ENCODE measurements at regions not wholly inside any gene's neighbourhood (a gene's known extent, or its start where the extent isn't known, plus 50 kb on each side); places are given as distances from the start of the nearest gene placed in this dataset.

DNA sequence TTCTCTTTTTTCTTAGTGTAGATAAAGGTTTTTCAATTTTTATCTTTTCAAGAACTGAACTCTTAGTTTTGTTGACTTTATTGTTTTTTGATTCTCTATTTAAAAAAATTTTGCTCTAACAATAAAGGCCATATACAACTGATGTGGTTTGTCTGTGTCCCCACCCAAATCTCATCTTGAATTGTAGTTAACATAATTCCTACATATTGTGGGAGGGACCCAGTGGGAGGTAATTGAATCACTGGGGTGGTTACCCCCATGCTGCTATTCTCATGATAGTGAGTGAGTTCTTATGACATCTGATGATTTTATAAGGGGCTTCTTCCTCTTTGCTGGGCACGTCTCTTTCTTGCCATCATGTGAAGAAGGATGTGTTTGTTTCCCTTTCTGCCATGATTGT is 199.8 kb downstream of the DHX35 start:
- no peak for DNase-seq

DNA sequence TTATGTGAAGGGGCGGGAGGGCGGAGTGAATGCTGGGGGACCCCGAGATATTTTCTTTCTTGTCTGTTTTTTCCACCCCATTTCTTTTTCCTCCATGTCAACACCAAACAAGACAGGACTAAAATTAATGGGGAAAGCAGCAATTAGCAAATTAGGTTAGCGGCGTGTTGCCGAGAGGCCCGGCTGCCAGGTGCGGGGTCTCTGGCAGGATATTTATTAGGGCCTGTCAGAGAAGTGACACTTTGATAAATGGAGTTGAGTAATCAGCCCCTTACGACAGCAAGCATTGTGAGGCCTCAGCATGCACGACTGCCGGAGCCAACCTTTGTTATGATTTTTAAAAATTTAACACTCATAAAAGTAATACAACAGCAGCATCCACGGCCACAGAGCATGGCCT is 193.8 kb downstream of the DHX35 start:
- DNase-seq = no peak

DNA sequence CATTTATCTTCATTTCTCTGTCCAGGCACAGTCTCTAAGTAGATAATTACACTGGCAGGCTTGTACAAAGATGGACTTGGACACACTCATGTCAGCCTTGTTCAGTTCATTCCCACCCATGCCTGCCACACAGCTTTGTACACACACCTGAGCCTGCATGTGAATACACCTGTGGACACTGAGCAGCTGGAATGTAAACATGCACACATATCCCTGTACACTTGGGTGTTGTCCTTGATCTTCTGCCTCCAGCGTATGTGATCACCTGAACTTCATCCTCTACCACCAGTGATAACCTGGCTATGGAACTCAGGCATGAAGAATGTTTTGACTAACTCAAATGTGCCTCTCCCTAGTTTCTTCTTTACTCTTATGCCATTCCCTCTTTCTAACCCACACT is 190.6 kb downstream of the DHX35 start:
- DNase-seq = no peak

DNA sequence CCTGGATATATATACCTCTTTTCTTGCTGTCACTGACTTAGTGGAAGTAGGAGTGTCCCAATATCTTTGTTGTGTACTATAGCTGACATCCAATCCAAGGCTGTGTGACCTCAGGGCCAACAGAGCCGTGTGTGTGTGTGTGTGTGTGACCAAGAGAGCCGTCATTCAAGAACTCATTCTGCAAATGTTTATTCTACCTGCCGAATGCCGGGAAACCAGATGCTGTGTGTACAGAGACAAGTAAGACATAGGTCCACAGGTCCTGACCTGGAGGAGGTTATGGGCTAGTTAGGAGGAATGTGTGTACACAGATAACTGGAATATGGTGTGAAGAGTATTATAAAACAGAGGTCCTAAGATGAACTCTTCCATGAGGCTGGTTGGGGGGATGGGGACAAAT is 190.0 kb downstream of the DHX35 start:
- no peak for DNase-seq

DNA sequence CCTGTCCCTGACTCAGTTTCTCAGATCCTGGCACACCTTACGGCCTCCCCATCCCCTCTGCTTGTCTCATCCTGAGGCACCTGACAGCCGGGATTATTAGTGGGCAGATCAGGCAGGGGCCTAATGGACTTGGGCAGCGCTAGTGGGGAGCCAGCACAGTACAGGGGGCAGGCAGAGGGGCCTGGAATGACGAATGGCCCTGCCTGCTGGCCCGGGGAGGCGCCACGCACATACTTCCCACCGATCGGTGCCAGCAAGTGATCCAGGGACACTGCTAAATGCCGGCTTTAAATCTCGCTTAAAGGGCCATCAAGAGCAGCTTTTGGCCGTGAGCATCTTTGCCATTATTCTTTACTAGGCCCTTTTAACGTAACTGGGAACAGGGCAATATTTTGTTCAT is 188.4 kb downstream of the DHX35 start:
- no peak for DNase-seq

DNA sequence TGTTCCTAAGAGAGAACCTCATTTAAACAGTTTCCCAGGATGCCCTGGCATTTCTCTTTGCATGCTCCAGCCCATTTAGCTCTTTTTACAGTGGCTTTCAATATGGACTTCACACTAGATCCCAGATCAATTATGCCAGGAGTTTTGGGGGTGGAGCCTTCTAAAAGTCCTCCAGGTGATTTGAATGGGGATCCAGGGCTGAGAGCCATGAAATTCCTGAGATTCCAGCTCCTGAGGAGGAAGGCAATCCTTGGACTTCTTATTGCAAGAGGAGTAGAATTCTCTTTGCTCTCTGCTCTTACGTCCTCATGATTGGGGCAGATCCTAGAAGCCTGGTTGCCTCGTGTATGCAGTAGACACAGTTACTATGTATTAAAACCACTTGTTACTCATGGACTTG is 184.2 kb downstream of the DHX35 start:
- DNase-seq = no peak

DNA sequence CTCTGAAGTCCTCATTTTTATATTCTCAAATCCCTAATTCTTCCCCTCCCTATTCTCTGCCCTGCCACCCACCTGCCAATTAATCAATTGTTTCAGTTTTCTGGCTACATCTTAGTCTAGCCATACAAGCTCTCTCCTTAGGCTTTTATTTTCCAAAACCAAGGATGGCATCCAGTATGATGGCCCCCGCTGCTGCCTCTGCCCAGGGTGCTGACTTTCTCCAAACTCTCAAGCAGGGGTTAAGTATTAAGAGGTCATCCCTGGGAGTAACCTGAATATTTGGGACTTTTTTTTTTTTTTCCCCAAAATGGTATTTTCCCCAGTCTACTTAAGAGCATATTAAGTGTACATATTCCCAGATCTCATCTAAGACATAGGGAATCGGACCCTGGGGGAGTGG is 183.8 kb downstream of the DHX35 start:
- no peak for DNase-seq

DNA sequence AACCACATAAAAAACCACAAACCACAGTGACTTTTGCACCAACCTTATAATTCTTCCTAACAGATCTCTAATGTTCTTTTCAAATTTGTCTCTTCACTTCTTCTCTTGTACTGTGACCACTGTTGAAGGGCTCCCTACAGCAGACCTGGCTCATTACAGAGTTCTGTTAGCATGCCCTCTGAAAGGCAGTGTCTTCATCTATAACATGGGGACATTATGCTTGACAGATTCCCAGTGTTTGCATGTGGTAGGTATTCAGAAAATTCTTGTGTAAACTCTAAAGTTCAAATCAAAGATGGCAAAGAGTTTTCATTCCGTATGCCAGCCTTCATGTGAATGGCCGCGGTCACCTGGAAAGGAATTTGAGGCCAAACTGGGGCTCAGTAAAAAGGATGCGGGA is 182.6 kb downstream of the DHX35 start:
- DNase-seq = no peak

DNA sequence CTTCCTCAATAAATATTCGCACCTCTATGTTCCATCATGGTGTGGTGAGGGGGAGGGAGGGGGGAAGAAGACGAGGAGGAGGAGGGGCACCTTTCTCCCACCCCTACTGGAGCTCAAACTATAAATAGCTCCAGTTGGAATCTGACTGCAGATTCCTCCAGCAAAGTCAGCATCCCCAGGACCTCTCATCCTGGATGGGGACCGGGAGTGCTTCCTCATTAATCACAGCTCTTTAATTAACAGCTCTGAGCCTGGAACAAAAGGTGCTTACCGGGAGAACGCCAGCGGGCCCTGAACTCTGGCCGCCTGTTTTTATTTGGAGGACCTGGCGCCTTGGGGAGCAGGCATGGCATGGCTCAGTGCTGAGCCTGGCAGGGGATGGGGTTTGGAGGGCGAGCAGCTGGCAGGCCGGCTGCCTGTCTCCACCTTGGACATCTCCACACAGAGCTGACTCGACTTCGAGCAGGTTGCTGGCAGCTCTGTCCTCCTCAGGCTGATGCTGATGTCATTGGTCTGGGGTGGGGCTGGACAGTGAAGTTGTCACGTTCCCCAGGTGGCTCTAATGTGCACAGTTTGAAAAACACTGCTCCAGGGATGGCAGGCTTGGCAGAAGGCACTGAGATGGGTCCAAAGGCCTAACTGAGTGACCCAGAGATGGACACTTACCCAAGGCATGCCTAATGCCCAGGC is 180.4 kb downstream of the DHX35 start:
- DNase-seq = no peak

DNA sequence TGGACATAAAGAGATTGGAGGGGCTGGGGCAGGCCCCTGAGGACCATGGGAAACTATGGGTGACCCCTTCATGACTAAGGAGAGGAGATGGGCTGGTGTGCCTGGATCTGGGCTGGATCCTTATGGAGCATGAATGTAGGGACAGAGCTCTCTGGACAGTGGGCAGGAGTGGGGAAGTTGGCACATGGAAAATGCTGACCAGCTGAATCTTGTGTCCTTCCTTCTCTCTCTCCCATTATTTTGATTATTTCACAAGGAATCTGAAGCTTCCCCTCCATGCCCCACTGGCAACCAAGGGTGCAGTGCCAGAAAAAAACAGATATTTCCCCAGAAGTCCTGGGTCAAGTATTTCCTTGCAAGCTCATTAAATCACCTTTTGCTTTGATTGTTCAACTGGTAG is 175.2 kb downstream of the DHX35 start:
- no peak for DNase-seq

DNA sequence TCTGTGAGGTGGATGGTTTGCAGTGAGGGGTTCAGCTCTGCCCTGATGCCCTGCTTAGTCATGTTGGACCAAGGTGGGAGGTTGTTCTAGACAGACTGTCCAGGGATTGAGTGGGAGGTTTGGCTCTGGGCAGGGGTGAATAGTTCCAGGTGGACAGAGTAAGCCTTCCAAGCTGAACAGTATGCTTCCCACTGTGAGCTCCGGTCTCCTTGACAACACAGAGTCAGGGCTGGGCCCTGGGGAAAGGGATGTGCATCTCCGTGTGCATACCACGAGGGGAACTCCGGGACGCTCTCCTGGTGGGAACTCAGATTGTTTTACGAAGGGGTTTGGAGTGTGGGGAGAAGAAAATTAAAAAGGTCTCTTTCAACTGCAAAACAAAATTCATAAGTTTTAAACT is 174.7 kb downstream of the DHX35 start:
- DNase-seq = no peak

DNA sequence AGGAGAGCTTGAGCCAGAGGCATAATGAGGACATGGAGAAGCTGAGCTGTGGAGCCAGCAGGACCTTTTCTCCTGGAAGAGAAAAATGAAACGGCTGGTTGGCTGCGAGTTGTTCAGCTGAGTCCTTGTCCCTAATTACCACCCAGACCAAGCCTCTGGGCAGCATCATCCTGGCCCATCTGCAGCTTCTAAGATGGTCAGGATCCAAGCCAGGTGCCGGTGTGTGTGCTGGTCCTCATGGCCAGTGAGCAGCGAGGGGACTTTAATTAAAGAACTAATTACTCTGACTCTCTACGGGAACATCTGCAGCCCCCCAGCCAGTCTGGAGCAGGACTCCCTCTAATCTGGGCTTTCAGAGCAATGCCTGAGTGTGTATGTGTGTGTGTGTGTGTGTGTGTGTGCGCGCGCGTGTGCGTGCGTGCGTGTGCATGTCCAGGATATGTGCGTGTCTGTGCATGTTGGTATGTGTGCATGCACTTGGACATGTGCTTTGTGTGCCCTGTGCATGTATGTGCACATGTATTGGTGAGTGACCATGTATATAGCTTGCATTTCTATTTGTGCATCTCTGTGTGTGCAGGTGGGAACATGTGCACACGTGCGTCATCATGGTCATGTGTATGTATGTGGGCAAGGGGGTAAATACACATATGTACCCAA is 173.9 kb downstream of the DHX35 start:
- DNase-seq = peak; percentile 28

DNA sequence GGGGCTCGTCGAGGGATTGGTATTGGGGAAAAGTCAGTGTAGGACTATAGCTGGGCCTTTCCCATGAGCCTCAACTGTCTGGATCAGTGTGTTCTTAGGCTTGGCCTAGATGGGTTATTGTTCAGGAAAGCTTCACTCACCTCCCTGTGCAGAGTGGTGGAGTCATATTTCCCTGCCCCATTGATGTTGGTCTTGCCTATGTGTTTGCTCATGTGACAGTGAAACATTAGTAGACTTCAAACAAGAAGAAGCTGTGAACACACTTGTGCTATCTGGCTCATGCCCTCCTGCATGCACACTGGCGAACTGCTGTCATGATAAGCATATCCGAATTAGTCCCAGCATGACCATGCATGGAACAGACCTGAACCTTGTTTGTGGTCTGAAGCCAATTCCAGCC is 171.1 kb downstream of the DHX35 start:
- DNase-seq = no peak

DNA sequence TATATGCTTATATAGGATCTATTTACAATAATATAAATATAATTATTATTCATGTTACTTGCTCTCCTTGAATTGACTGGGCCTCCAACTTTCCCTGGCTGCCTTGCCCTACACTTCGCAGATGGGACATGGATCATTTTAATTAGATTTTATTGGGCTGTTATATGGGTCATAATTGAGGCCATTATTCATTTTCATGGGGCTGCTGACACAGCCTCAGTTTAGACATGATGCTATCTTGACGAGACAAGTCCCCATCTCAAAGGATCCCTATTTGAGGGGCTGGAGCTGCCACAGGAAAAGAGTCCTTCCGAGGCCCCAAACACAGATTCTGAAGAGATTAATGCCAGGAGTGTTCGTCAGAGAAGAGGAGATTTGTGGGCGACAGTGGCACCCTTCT is 170.4 kb downstream of the DHX35 start:
- DNase-seq = no peak

DNA sequence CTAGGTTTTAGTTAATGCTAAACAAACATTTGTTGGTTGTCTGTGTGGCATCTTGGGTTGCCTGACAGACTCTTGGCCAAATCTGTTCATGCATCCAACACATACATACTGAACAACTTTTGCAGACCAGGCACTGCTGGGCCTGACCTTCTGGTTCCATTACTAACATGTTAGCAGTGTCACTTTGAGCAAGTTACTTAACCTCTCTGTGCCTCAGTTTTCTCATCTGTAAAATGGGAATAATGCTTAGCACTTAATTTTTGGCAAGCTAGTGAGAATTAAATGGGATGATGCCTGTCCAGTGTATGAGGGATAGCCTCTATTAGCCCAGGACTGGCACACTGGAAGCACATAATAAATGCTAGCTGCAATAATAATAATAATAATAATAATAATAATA is 169.9 kb downstream of the DHX35 start:
- no peak for DNase-seq

DNA sequence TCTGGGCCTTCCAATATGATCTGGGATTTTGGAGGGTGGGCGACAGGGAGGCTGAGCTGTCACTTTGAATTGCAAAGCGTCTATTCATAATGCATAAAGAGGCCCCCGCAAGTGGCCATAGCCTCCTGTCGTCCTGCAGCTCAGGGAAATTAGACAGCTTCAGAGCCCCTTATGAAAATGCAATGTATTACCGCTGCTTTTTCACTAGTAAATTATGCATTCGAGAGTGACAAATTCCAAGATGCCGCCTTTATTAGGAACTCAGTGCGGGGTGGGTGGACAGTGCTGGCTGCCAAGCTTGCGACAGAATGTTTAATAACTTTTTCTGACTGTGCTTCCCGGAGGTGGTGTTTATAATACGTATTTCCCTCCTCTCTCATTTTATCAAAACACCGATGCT is 168.5 kb downstream of the DHX35 start:
- peak; percentile 30 for DNase-seq

DNA sequence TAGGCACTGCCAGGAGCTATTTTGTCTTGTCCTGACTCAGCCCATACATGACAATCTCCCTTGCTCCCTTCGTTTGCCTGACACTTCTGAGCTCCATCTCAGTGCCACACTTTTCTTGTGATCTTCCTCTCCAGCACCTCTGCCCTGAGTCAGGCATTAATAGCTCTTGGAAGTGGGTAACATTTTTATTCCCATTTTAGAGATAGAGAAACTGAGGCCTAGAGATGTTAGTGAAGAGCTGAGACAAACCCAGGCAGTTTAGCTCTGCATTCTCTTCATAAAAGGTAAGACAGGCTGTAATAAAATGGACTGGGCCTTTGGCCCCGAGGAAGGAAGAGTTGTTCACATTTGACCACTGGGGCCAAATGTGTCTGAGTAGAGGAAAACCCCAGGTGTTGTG is 167.4 kb downstream of the DHX35 start:
- DNase-seq = no peak

DNA sequence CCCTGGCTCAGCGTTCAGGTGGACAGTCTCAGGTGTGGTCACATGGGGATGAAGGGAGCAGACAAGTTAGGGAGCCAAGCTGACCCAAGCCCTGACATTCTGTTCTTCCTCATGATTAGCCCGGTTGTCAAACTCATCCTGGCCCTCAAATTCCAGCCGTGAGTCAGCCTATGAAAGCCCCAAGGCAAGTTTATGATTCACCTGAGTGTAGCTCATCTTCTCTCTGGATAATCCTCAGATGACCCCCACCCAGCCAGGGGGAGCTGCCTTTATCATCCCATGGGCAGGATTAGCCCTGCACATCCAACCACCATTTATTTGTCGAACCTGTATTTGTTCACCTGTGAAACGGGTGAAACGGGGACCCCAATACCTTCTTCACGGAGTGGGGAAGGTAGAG is 161.9 kb downstream of the DHX35 start:
- no peak for DNase-seq

DNA sequence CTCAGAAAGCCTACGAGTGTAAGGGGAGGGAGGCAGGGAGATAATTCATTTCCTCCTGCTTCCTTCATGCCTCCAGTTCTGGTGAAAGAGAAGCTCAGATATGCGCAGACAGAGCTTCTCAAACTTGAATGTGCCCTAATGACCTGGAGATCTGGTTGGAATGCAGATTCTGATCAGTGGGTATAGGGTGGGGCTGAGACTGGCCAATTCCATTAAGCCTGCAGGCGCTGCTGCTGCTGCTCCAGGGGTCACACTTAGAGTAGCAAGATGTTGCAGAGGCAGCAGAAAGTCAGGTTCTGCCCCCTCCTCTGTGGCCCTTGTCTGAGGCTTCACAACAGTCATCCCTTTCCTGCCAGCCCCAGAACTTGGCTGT is 161.0 kb downstream of the DHX35 start:
- no peak for DNase-seq

DNA sequence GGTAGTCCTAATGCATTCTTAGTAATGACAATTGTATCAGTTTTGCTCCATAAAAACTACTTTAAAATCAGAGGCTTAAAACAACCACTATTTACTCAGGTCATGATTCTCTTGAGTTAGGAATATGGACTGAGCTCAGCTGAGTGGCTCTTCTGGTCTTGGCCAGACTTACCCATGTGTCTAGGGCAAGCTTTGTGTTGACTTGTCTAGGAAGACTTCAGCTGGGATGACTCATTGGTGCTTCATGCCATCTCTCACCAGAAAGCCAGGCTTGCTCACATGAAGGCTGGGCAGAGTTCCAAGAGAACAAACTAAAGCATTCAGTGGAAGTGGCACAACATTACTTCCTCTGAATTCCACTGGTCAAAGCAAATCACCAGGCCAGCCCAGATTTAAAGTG is 155.3 kb downstream of the DHX35 start:
- no peak for DNase-seq

DNA sequence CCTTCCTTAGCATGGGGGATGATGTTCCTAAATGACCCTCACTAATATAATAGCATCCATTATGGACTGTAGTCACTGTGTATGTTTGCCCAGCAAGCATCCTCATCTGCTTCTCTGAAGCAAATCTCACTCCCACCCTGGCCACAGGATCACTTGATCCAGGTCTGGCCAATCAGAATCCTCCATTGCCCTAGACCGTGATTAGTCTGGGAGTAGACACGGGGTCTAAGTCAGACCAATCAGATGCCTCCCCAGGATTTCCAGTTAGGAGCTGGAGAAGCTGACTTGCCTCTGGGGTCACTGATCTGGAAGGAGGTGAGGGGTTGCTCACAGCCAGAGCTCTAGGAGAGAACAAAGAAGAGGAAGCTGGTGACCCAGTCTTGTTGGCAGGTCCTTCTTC is 153.9 kb downstream of the DHX35 start:
- no peak for DNase-seq

DNA sequence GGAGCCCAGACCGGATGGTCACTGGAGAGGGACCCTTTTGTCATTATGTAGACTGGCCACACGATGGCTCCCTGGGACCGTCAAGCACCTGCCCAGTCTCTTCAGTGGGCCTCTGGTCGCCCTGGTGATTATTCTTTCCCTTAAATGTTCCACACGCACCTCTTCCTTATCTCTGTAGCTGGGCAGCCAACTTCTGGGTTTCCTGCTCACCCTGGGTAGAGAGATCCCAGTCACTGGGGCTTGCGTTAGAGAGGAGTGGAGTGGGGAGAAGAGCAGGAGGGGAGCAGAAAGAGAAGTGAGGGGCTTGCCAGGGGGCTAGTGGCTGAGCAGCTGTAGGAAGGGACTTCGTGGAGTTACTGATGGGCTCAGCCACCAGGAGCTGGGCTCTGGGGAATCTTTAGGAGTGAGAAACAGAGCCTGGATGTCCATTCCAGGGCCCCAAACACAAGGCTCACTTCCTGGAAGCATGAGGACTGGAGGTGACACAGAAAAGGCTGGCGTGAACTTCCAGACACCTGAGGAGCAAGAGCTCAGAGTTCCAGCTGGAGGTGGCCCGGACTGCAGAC is 150.1 kb downstream of the DHX35 start:
- peak; percentile 79 for DNase-seq

DNA sequence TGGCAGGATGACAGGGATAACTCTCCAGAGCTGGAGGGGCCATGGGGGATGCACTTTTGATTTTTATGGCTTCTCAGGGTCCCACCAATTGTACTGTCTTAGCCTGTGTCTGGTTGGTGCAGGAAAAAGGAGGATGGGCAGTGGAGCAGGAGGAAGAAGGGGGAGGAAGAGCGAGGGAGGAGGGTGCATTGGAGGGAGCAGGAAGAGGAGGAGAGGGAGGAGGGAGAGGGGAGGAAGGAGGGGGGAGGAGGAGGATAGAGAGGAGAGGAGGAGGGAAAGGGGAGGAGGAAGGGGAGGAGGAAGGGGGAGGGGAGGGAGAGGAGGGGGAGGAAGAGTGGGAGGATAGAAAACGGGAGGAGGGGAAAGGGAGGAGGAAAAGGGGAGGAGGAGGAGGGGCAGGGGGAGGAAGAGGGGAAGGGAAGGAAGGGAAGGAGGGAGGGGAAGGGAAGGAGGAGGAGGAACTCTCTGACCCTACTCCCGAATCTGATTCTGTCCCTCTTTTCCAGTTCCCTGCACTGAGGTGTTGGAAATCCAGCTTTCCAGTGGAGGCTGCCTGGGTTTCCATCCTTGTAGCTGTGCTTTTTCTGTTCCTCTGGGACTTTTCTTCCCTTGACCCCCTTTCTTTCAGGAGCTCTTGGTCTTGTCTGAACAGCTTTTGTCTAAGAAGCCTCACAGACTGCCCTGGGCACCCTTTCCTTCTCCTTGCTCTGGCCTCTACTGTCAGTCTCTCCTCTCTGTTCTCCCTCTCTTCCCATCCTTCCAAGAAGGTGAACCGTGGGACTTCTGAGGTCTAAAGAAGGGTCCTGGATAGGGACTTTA is 149.4 kb downstream of the DHX35 start:
- DNase-seq = no peak

DNA sequence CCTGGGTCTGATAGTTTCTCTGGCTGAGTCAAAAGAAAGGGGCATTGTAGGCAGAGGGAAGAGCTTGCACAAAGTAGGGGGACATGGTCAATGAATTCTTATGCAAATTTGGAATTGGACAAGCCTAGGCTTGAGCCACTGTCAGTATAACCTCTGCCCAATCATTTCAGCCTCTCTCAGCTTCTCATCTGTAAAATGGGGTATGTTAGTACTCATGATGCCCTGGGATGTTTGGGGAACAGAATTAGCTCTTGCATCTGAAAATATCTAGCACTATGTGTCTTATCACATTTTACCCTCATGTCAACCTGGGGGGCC is 148.6 kb downstream of the DHX35 start:
- DNase-seq = no peak

All from retina (tissue), 1 donor.